A549 (cell line): ENCODE measurements at regions not wholly inside any gene's neighbourhood (a gene's known extent, or its start where the extent isn't known, plus 50 kb on each side); places are given as distances from the start of the nearest gene placed in this dataset.

ENCODE experiments used
- ATAC-seq, 2 experiments: fragments of 200-7000 bp in 1 of 2; fragments of >200 bp in 1 of 2; cut with Nextera tagmentation in 1 of 2; cut with Tn5 transposase in 1 of 2; 3 replicates each; pipeline versions ENCODE4 v1.8.0 to v1.9.1; 2018 to 2020; ENCODE audit warnings: mild to moderate bottlenecking in 1 of 2, moderate library complexity in 1 of 2
- CTCF ChIA-PET: fragments of 300-600 bp; sonication (Branson Sonifier 250); formaldehyde crosslinking; extraction: SDS; loops from one replicate; lab custom pipeline; 2021; ENCODE audit warnings: antibody characterized with exemption, inconsistent platforms; lab: Yijun Ruan, JAX
- POLR2A ChIA-PET: fragments of 350-600 bp; formaldehyde crosslinking; extraction: SDS; loops from one replicate; lab custom pipeline; 2021; ENCODE audit warnings: antibody characterized with exemption, inconsistent platforms; lab: Yijun Ruan, JAX
- DNase-seq, 2 experiments: peaks; one replicate each; pipeline versions ENCODE4 v3.0.0 to v3.0.0-alpha.2; 2011 to 2016; ENCODE audit warnings: low read depth in 1 of 2, low spot score in 1 of 2
- FAIRE-seq: peaks from 2 replicates; lab custom pipeline; 2011; peaks lifted over from hg19 to GRCh38; lab: Jason Lieb, UNC
- H3K27ac ChIP-seq, 2 experiments: fragments of >200 bp; sonication (Bioruptor Twin); formaldehyde crosslinking; 3 replicates each; pipeline ENCODE4 v1.5.1; 2016 to 2017
- H3K4me1 ChIP-seq: fragments of >200 bp; sonication (Bioruptor Twin); formaldehyde crosslinking; 3 replicates; pipeline ENCODE4 v1.6.1; 2016
- H3K4me2 ChIP-seq: fragments of >200 bp; sonication (Bioruptor Twin); formaldehyde crosslinking; 3 replicates; pipeline ENCODE4 v1.6.1; 2016
- H3K4me3 ChIP-seq: fragments of >200 bp; sonication (Bioruptor Twin); formaldehyde crosslinking; 3 replicates; pipeline ENCODE4 v1.5.1; 2016
- H3K9me3 ChIP-seq: fragments of >200 bp; sonication (Bioruptor Twin); formaldehyde crosslinking; 3 replicates; pipeline ENCODE4 v1.6.1; 2016
- BHLHE40 ChIP-seq: IDR thresholded peaks from 2 replicates; pipeline ENCODE4 v1.6.1; 2012; ENCODE audit warnings: low read depth, low read length, inconsistent platforms
- CBX8 ChIP-seq: fragments of 200-600 bp; sonication (generic); IDR thresholded peaks from 2 replicates; pipeline ENCODE4 v1.6.1; 2016
- CEBPB ChIP-seq, 2 experiments: fragments of >200 bp in 1 of 2; sonication (Bioruptor Twin) in 1 of 2; formaldehyde crosslinking in 1 of 2; IDR thresholded peaks; 2 replicates each; pipeline ENCODE4 v1.6.1; 2012 to 2016
- EHF ChIP-seq: fragments of 250-450 bp; sonication (Bioruptor Pico); IDR thresholded peaks from 2 replicates; pipeline ENCODE4 v1.5.0; 2020; ENCODE audit warnings: mild to moderate bottlenecking
- EHMT2 ChIP-seq: fragments of 200-600 bp; sonication (generic); IDR thresholded peaks from 2 replicates; pipeline ENCODE4 v1.6.1; 2016; ENCODE audit warnings: antibody characterized with exemption, low read depth, mild to moderate bottlenecking, moderate library complexity
- EP300 ChIP-seq, 2 experiments: fragments of >200 bp; sonication (Bioruptor Twin); formaldehyde crosslinking; IDR thresholded peaks; 2 replicates in 1 of 2; 3 replicates in 1 of 2; pipeline ENCODE4 v1.6.1; 2016 to 2017
- FOXS1 ChIP-seq: fragments of 250-450 bp; sonication (Bioruptor Pico); IDR thresholded peaks from 2 replicates; pipeline ENCODE4 v1.5.0; 2020; ENCODE audit warnings: mild to moderate bottlenecking, moderate library complexity
- GATA3 ChIP-seq: IDR thresholded peaks from 2 replicates; pipeline ENCODE4 v1.6.1; 2012; ENCODE audit warnings: borderline replicate concordance
- HMGXB4 ChIP-seq: fragments of 250-450 bp; sonication (Bioruptor Pico); IDR thresholded peaks from 2 replicates; pipeline ENCODE4 v1.5.0; 2021; ENCODE audit warnings: mild to moderate bottlenecking, moderate library complexity, borderline replicate concordance
- HOXA7 ChIP-seq: fragments of 250-450 bp; sonication (Bioruptor Pico); IDR thresholded peaks from 2 replicates; pipeline ENCODE4 v1.5.0; 2020; ENCODE audit warnings: mild to moderate bottlenecking, moderate library complexity
- HOXB5 ChIP-seq: fragments of 250-450 bp; sonication (Bioruptor Pico); IDR thresholded peaks from 2 replicates; pipeline ENCODE4 v1.5.0; 2020; ENCODE audit warnings: mild to moderate bottlenecking, moderate library complexity
- JUN ChIP-seq, 2 experiments: fragments of >200 bp; sonication (Bioruptor Twin); formaldehyde crosslinking; IDR thresholded peaks; 2 replicates in 1 of 2; 3 replicates in 1 of 2; pipeline ENCODE4 v1.6.1; 2016 to 2017
- JUNB ChIP-seq: fragments of >200 bp; sonication (Bioruptor Twin); formaldehyde crosslinking; IDR thresholded peaks from 2 replicates; pipeline ENCODE4 v1.6.1; 2016
- NFE2L2 ChIP-seq: fragments of 150-350 bp; conservative IDR thresholded peaks from 2 replicates; pipeline ENCODE4 v1.6.1; 2014; ENCODE audit warnings: low read length
- NPAS2 ChIP-seq: fragments of 250-450 bp; sonication (Bioruptor Pico); IDR thresholded peaks from 2 replicates; pipeline ENCODE4 v1.8.0; 2022; ENCODE audit warnings: mild to moderate bottlenecking, moderate library complexity, borderline replicate concordance
- PHF8 ChIP-seq: fragments of 200-600 bp; sonication (generic); IDR thresholded peaks from 2 replicates; pipeline ENCODE4 v1.6.1; 2016; ENCODE audit warnings: low read depth, mild to moderate bottlenecking, antibody characterized with exemption, moderate library complexity, borderline replicate concordance
- POLR2AphosphoS2 ChIP-seq: conservative IDR thresholded peaks from 2 replicates; pipeline ENCODE4 v1.6.1; 2012; ENCODE audit warnings: low read length, improper control_type of control experiment, inconsistent platforms
- RARB ChIP-seq: fragments of 250-450 bp; sonication (Bioruptor Pico); IDR thresholded peaks from 2 replicates; pipeline ENCODE4 v1.8.0; 2021; ENCODE audit warnings: mild to moderate bottlenecking, moderate library complexity
- RCOR1 ChIP-seq: fragments of 150-350 bp; IDR thresholded peaks from 2 replicates; pipeline ENCODE4 v1.6.1; 2014; ENCODE audit warnings: antibody characterized with exemption, low read length, low read depth
- RNF2 ChIP-seq: fragments of 200-600 bp; sonication (generic); IDR thresholded peaks from 2 replicates; pipeline ENCODE4 v1.6.1; 2016; ENCODE audit warnings: low read depth, mild to moderate bottlenecking, antibody characterized with exemption, moderate library complexity, borderline replicate concordance
- SMC3 ChIP-seq: fragments of >200 bp; sonication (Bioruptor Twin); formaldehyde crosslinking; IDR thresholded peaks from 3 replicates; pipeline ENCODE4 v1.6.1; 2018; ENCODE audit warnings: inconsistent platforms
- SREBF2 ChIP-seq: fragments of 450-650 bp; IDR thresholded peaks from 2 replicates; pipeline ENCODE4 v1.6.1; 2014; ENCODE audit warnings: mild to moderate bottlenecking, moderate library complexity
- TP53 ChIP-seq: fragments of 250-450 bp; sonication (Bioruptor Pico); IDR thresholded peaks from 2 replicates; pipeline ENCODE4 v1.5.0; 2021; ENCODE audit warnings: mild to moderate bottlenecking, moderate library complexity
- ZFP36 ChIP-seq: fragments of 450-650 bp; IDR thresholded peaks from 2 replicates; pipeline ENCODE4 v1.6.1; 2014; ENCODE audit warnings: borderline replicate concordance; ENCODE audit not compliant: partially characterized antibody
- ZSCAN20 ChIP-seq: fragments of 250-450 bp; sonication (Bioruptor Pico); IDR thresholded peaks from 2 replicates; pipeline ENCODE4 v1.8.0; 2022; ENCODE audit warnings: mild to moderate bottlenecking, moderate library complexity
- WGBS: methylation state at CpG from one replicate; pipeline ENCODE4 v1.1.6; 2017; ENCODE audit errors: missing lambda C conversion rate; 5-methylcytosine and 5-hydroxymethylcytosine counted together
- TF ChIP-seq, protein P1 (sequence below): fragments of >200 bp; sonication (Bioruptor Twin); formaldehyde crosslinking; IDR thresholded peaks from 3 replicates; pipeline ENCODE4 v1.5.1; 2016
- TF ChIP-seq, protein P2 (sequence below): IDR thresholded peaks from 2 replicates; pipeline ENCODE4 v1.6.1; 2012; ENCODE audit warnings: low read depth, borderline replicate concordance
- TF ChIP-seq, protein P3 (sequence below): fragments of >200 bp; sonication (Bioruptor Twin); formaldehyde crosslinking; IDR thresholded peaks from 2 replicates; pipeline ENCODE4 v1.6.1; 2016
- TF ChIP-seq, protein P4 (sequence below): IDR thresholded peaks from 2 replicates; pipeline ENCODE4 v1.6.1; 2012

DNA sequence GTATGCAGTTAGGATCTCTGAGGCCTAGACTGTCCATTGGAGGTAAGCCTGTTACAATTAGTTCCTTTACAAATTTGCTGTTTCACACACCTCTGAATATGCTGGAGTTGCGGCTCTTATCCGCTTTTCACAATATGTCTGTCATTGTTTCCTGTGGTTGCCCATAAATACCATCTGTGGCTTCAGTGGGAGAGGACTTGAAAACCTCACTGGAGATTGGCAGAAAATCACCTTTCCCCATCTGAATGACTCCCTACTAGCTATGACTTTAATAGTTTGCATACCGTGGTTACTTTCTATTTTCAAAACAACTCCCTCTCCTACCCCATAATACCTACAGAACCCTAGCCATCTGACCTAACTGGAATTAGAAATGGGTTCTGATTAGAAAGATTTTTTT, 454.3 kb downstream of the PCDH17 start:
- CTCF ChIA-PET: no interaction called here
- no peak for TF ChIP-seq SMC3
- no peak for TF ChIP-seq JUN (IDR thresholded peaks at IDR 0.05)
- no peak for TF ChIP-seq HMGXB4
- no peak for TF ChIP-seq RNF2
- no peak for TF ChIP-seq PHF8
- no peak for TF ChIP-seq EHMT2
- TF ChIP-seq JUNB: no peak
- TF ChIP-seq RARB (CRISPR knock-in tag): no peak
- no peak for TF ChIP-seq HOXA7
- Histone ChIP-seq H3K4me3 (no peak overlapping the region), H3K4me1 (no peaks in the 10 kb centered on the region), H3K27ac (no peak overlapping the region), H3K4me2 (no peak overlapping the region), H3K9me3 (no peaks in the 10 kb centered on the region)
- 32% methylated on average over 3 of the region's 3 CpGs for WGBS
- ATAC-seq (no peak), DNase-seq (no peak), FAIRE-seq (no peak)
- POLR2A ChIA-PET: no interaction called here

- CTCF ChIA-PET: no interaction called here
- no peak for ATAC-seq
These were observed 456.0 kb downstream of the PCDH17 start for GRCh38 chr13:58087566-58087965.

GRCh38 chr13:58093394-58093793, 461.9 kb downstream of the PCDH17 start:
- DNase-seq (no peak), ATAC-seq (no peak), FAIRE-seq (no peak)
- ChIA-PET POLR2A (no interaction called here), CTCF (no interaction called here)
- Histone ChIP-seq H3K9me3 (no peaks in the 10 kb centered on the region), H3K4me1 (no peaks in the 10 kb centered on the region), H3K4me2 (no peak overlapping the region), H3K27ac (no peak overlapping the region), H3K4me3 (no peak overlapping the region)
- TF ChIP-seq RCOR1 (no peak), ZSCAN20 (no peak), CEBPB (IDR thresholded peaks at IDR 0.05) (no peak), ZFP36 (no peak), GATA3 (no peak), FOXS1 (CRISPR knock-in tag) (no peak)
- TF ChIP-seq, protein P1, sequence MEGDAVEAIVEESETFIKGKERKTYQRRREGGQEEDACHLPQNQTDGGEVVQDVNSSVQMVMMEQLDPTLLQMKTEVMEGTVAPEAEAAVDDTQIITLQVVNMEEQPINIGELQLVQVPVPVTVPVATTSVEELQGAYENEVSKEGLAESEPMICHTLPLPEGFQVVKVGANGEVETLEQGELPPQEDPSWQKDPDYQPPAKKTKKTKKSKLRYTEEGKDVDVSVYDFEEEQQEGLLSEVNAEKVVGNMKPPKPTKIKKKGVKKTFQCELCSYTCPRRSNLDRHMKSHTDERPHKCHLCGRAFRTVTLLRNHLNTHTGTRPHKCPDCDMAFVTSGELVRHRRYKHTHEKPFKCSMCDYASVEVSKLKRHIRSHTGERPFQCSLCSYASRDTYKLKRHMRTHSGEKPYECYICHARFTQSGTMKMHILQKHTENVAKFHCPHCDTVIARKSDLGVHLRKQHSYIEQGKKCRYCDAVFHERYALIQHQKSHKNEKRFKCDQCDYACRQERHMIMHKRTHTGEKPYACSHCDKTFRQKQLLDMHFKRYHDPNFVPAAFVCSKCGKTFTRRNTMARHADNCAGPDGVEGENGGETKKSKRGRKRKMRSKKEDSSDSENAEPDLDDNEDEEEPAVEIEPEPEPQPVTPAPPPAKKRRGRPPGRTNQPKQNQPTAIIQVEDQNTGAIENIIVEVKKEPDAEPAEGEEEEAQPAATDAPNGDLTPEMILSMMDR: no peak
- TF ChIP-seq, protein P2, sequence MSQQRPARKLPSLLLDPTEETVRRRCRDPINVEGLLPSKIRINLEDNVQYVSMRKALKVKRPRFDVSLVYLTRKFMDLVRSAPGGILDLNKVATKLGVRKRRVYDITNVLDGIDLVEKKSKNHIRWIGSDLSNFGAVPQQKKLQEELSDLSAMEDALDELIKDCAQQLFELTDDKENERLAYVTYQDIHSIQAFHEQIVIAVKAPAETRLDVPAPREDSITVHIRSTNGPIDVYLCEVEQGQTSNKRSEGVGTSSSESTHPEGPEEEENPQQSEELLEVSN: no peak

More at GRCh38 chr13:58087566-58087965, 456.0 kb downstream of the PCDH17 start:
- no peak for DNase-seq
- POLR2A ChIA-PET: no interaction called here
- TF ChIP-seq NFE2L2: no peak
- TF ChIP-seq, protein P3, sequence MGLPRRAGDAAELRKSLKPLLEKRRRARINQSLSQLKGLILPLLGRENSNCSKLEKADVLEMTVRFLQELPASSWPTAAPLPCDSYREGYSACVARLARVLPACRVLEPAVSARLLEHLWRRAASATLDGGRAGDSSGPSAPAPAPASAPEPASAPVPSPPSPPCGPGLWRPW: no peak
- TF ChIP-seq SREBF2: no peak
- no peak for TF ChIP-seq POLR2AphosphoS2
- no peak for TF ChIP-seq NPAS2 (CRISPR knock-in tag)
- TF ChIP-seq, protein P4, sequence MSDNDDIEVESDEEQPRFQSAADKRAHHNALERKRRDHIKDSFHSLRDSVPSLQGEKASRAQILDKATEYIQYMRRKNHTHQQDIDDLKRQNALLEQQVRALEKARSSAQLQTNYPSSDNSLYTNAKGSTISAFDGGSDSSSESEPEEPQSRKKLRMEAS: no peak
- no peak for TF ChIP-seq BHLHE40
- no peak for TF ChIP-seq EP300 (IDR thresholded peaks at IDR 0.05)
- no peak for TF ChIP-seq ZFP36
- no peak for TF ChIP-seq HOXA7
- TF ChIP-seq ZSCAN20: no peak
- no peak for TF ChIP-seq CBX8
- no peak for TF ChIP-seq EHF (CRISPR knock-in tag)
- no peak for TF ChIP-seq RARB (CRISPR knock-in tag)
- TF ChIP-seq HOXB5 (CRISPR knock-in tag): no peak
- TF ChIP-seq TP53 (CRISPR knock-in tag): no peak
- Histone ChIP-seq H3K27ac (no peak overlapping the region), H3K4me3 (no peak overlapping the region), H3K4me1 (no peaks in the 10 kb centered on the region), H3K9me3 (no peaks in the 10 kb centered on the region), H3K4me2 (no peak overlapping the region)
- no peak for FAIRE-seq
